A549 (cell line): ENCODE measurements at regions not wholly inside any gene's neighbourhood (a gene's known extent, or its start where the extent isn't known, plus 50 kb on each side); places are given as distances from the start of the nearest gene placed in this dataset.

ENCODE experiments used
- ATOH8 ChIP-seq: fragments of 250-450 bp; sonication (Bioruptor Pico); IDR thresholded peaks from 2 replicates; pipeline ENCODE4 v1.5.0; 2020; ENCODE audit warnings: low read depth, mild to moderate bottlenecking, moderate library complexity
- CEBPB ChIP-seq, 2 experiments: fragments of >200 bp in 1 of 2; sonication (Bioruptor Twin) in 1 of 2; formaldehyde crosslinking in 1 of 2; IDR thresholded peaks; 2 replicates each; pipeline ENCODE4 v1.6.1; 2012 to 2016
- CTCF ChIP-seq: fragments of >200 bp; sonication (Bioruptor Twin); formaldehyde crosslinking; IDR thresholded peaks from 3 replicates; pipeline ENCODE4 v1.5.1; 2016
- EHMT2 ChIP-seq: fragments of 200-600 bp; sonication (generic); IDR thresholded peaks from 2 replicates; pipeline ENCODE4 v1.6.1; 2016; ENCODE audit warnings: antibody characterized with exemption, low read depth, mild to moderate bottlenecking, moderate library complexity
- ESRRA ChIP-seq: fragments of 150-350 bp; IDR thresholded peaks from 2 replicates; pipeline ENCODE4 v1.6.1; 2014; ENCODE audit warnings: mild to moderate bottlenecking, low read length, borderline replicate concordance
- HDAC2 ChIP-seq: fragments of 200-600 bp; sonication (generic); IDR thresholded peaks from 2 replicates; pipeline ENCODE4 v1.6.1; 2016
- POLR2A ChIP-seq: IDR thresholded peaks from 2 replicates; pipeline ENCODE4 v1.6.1; 2012; ENCODE audit warnings: mild to moderate bottlenecking, low read length
- RAD21 ChIP-seq, 2 experiments: fragments of >200 bp in 1 of 2; sonication (Bioruptor Twin) in 1 of 2; formaldehyde crosslinking in 1 of 2; IDR thresholded peaks in 1 of 2; conservative IDR thresholded peaks in 1 of 2; 2 replicates in 1 of 2; 3 replicates in 1 of 2; pipeline ENCODE4 v1.6.1; 2012 to 2018; ENCODE audit warnings: inconsistent platforms in 1 of 2
- SMC3 ChIP-seq: fragments of >200 bp; sonication (Bioruptor Twin); formaldehyde crosslinking; IDR thresholded peaks from 3 replicates; pipeline ENCODE4 v1.6.1; 2018; ENCODE audit warnings: inconsistent platforms

- TF ChIP-seq POLR2A (no peak), EHMT2 (no peak), RAD21 (conservative IDR thresholded peaks at IDR 0.05 in 1 of 2, IDR thresholded peaks at IDR 0.05 in 1 of 2) (no peak), CTCF (no peak), HDAC2 (no peak), ESRRA (no peak), CEBPB (IDR thresholded peaks at IDR 0.05) (no peak), ATOH8 (CRISPR knock-in tag) (no peak), SMC3 (no peak)
These were observed 282.0 kb downstream of the RPRM start for GRCh38 chr2:153196378-153197058.
